HG02981 (cell line): ENCODE measurements at regions not wholly inside any gene's neighbourhood (a gene's known extent, or its start where the extent isn't known, plus 50 kb on each side); places are given as distances from the start of the nearest gene placed in this dataset.

ENCODE experiments used
- ATAC-seq: cut with Tn5 transposase; IDR thresholded peaks from one replicate; pipeline ENCODE4 v1.9.1; 2021; ENCODE audit warnings: mild to moderate bottlenecking, moderate library complexity; ENCODE audit not compliant: unreplicated experiment

- no peak for ATAC-seq
These were observed 122.0 kb upstream of the PPP2R2D start for GRCh38 chr10:131778842-131779241.

DNA sequence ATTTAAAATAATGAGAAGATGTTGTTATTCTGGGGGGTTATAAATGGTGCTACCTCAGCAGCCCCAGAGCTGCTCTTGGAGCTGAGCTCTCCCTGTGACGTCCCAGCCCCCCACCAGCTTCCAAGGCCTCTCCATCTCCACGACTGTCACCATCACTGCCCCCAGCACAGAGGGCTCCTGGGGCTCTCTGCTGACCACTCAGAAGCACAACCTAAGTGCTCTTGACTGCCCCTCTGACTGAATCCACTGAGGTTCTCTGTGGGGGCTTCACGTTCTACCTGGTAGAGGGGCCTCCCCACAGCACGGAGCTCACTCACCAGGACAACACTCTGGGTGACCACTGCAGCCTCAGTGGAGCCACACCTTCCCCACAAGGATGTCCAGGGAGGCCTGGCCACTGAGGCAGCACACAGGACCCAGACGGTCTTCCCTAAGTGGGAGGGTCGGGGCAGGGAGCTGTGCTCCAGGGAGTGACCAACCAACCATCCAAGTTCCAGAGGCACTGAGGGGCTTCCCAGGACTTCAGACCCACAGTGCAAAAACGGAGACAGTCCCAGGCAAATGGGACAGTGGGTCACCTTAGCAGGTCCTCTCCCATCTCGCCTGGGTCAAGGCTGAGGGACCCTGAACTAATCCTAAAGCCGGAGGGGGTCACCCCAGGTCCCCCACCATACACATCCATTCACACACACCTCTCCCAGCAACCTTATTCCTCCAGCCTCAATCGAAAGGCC lies 121.0 kb upstream of the PPP2R2D start:
- ATAC-seq: no peak

DNA sequence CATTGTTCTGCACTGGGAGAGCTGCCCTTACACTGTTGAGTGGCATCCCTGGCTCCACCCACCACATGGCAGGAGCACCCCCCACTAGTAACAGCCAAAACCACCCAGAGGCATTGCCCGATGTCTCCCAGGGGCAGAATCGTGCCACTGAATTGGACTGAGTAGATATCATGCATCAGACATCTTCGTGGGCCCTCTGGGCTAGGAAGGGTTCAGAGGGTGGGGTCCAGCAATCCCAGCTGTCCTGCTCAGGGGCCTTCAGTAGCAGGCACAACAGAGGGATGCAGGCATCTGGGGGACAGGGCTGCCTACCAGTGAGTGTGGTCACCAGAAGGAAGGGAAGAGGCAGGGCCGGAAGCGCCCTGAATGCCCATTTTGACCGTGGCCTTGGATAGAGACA lies 119.7 kb upstream of the PPP2R2D start:
- ATAC-seq: no peak

DNA sequence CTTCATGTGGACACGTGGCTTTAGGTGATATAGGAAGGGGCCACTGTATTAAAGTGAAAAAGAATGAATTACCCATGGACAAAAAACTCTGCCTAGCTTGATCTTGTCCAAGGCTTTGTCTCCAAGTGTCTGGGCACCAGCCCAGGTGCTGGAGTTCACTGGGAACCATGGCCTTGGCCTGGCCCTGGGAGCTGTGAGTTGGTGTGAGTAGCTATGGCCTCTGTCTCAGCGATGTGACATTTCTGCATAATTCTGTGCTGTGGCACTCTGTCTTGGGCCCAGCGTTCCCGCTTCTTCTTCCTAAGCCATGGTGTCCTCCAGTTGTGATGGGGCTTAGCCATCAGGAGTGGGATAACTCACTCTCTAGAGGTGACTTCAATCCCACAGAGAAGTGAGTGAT lies 119.0 kb upstream of the PPP2R2D start:
- no peak for ATAC-seq

- ATAC-seq: no peak
These were observed 116.3 kb upstream of the PPP2R2D start for GRCh38 chr10:131784363-131785120.

GRCh38 chr10:131785121-131785460 lies 115.7 kb upstream of the PPP2R2D start:
- ATAC-seq: no peak

DNA sequence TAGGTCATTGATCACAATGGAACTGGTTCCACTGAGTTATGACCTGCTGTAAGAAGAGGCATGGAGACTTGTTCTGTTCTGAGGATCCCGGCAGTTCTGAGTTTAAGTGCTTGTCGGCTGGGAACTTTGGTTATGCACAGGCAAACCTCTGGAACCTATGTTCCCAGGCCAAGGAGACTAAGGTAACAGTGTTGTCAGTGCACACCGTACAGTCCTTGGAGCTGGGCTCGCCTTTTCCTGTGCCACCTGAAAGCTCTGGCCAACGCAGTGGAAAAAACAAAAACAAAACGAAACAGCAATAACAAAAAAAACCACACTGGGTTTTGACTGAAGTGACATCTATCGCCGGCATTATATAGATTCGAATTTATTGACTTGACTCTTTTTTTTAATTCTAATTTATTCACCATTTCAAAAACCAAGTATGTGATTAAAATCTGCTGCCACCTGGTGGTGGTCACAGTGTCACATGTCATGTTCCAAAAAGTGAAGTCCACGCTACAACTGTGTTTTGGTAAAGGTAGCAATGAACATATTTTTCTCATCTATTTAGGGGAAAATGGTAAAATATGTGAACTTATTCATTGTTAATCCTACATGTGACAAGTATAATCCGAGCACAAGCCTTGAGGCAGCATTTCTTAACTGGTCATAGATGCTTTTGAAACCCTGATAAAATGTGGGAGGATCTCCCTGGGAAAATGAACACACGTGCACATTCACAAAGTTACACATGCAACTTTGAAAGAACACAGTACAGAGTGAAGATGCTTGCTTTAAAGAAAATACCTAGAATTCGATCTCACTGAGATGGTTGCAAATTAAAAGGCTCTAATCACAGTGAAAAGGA lies 113.8 kb upstream of the PPP2R2D start:
- no peak for ATAC-seq

DNA sequence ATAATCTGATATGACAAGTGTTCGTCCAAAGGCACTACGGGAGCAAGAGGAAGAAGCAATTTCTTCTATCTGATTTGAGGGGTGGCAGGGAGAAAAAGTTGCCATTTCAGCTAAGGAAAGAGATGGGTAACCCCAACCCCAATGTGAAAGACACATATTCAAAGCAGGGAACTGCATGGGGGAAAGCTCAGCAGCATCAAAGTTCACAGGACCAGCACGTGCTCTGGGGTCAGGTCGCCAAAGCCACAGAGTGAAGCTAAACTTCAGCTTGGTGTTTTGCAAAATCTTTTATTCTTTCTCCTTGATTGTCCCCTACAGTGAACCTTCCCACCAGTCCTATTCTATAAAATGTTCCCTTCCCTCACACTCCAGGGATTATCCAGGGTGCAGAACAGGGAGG lies 112.8 kb upstream of the PPP2R2D start:
- ATAC-seq: no peak

- ATAC-seq: no peak
These were observed 112.4 kb upstream of the PPP2R2D start for GRCh38 chr10:131788386-131788785.

DNA sequence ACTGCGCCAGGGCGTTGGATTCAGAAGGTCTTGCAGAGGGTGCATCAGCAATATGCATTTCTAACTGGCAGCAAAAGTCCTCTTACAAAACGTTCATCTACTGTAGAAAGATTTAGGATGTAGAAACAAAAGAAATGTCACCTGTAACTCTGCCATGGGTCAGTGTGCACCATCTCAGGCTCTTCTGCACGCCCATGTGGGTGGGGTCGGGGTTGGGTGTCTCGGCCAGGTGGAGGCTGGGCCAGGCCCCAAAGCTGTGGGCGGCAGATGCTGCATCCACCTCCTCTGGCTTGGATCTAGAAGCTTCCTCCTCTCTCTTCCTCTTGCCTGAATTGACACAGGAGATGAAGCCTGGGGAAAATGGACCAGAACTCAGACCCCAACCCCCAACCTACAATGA lies 111.3 kb upstream of the PPP2R2D start:
- no peak for ATAC-seq

DNA sequence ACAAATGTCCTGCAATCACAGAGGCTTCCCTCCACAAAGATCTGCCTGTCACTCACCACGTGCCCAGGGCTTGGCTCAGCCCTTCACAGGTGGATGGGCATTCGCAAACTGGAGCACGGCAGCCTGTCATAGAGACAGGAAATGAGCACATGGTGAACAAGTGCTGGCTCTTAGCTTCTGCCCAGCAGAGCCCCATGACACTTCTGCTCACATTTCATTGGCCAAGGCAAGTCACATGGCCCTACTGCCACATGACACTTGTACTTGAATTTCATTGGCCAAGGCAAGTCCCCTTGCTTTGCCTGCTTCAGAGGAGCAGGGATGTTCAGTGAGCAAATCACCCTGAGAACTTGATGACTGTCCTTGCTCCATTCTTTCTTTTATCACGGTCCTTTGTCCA lies 110.8 kb upstream of the PPP2R2D start:
- ATAC-seq: no peak

DNA sequence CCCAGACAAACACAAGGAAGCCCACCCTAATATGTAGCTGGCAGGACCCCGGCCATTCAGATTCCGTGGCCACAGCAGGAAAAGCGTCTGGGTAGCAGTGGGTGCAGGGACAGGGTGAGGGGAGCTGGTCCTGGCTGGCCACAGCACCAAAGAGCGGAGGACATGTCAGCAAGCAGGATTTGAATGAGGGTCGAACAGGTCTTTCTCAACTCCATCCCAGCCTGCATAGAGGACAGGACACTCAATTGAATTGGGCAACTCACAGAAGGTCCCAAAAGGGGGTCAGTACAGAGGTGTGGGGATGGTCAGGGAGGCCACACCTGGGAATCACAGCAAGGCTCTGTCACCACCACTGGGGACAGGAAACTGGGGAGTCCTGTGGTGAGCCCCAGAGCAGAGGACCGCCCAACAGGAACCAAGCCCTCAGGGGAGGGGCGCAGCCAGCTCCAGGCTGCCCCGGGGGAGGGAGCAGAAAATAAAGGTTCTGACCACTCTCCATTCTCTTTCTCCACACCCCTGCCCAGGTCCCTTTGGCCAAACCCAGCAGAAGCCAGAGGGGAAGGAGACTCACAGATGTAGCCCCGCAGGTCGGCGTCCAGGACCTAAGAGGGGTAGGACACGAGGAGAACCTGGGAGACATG lies 108.7 kb upstream of the PPP2R2D start:
- ATAC-seq: no peak

DNA sequence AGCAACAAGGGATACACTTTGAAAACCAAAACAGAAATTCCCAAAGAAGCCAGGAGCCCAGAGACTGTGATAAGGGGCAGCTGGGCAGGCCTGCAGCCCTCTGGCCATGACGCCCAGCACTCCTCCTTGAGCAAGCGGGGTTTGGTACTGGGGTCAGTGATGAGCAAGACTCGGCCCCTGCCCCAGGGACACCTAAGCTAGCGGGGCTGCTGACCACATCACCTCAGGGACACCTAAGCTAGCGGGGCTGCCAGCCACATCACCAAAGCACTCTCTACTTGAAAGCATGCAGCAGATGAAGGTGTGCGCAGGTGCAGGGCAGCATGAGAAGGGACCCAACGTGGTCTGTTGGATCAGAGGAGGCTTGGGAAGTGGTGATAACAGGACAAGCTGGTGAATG lies 108.0 kb upstream of the PPP2R2D start:
- no peak for ATAC-seq

DNA sequence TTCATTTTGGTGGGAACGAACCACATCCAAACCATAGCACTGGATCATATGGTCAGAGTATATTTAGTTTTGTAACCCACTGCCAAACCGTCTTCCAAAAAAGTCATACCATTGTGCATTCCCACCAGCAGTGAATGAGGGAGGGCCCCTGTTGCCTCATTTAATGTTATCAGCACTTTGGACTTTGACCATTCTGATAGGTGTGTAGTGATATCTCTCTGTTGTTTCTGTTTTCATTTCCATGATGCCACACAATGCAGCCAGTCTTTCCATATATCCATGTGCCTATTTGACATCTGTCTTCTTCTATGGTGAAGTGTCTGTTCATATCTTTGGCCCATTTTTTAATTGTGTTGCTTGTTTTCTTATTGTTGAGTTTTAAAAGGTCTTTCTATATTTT lies 105.0 kb upstream of the PPP2R2D start:
- no peak for ATAC-seq

- ATAC-seq: no peak
These were observed 103.2 kb upstream of the PPP2R2D start for GRCh38 chr10:131797626-131798025.

GRCh38 chr10:131799429-131799828 lies 101.4 kb upstream of the PPP2R2D start:
- no peak for ATAC-seq

DNA sequence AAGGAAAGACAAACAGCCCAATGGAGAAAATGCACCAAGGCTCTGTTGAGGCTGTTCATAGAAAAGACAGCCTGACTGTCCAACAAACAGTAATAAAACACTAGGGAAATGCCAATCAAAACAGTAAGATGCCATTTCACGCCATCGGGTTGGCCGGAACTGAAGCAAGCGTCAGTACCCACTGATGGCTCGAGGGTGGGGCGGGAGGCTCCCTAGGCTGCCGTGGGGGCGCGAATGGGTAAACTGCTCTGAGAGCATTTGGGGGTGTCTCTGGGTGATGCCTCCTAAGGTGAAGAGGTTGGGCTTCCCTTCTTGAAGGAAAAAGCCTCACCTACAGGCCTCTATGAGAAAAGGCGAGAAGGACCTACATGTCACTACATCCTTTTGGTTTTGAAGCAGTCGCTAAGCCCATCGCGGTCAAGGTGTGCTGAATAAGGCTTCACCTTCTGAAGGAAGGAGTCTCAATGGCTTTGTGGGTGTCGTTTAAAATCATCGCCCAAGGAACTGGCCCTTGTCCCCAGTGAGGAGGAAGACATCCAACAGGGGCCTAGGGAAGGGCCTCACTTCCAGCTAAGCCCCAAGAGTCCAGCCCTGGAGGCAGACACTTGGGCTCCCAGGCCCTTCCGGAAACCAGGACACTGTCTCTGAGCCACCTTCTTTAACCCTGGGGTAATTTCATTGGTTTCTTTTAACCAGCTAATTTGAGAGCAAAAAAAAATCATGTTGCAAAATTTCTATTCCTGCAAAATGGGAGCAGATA lies 98.5 kb upstream of the PPP2R2D start:
- no peak for ATAC-seq

DNA sequence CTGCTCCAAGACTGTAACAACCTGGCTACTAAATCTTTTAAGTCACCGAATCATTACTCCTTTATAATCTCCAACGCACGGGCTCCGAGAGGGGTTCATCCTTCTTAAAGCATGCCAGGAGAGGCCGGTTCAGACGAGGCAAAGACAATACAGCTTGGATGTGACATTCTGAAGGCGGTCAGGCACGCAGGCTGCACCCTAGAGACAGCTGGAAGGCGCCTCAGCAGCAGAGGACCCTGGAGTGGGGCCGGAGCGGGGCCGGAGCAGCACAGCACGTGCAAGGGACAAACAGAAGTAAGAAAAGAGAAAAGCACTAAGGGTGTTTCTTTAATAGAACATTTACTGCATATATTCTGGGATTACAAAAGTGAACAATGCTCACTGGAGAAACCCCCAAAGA lies 97.8 kb upstream of the PPP2R2D start:
- no peak for ATAC-seq

- ATAC-seq: no peak
These were observed 96.9 kb upstream of the PPP2R2D start for GRCh38 chr10:131803860-131804425.
